ENCODE measurements at regions not wholly inside any gene's neighbourhood (a gene's known extent, or its start where the extent isn't known, plus 50 kb on each side); places are given as distances from the start of the nearest gene placed in this dataset.

GRCh38 chr11:106193956-106194355 lies 116.5 kb downstream of the AASDHPPT start:
- ChIA-PET POLR2A (no interaction called here), RAD21 (ENCODE audit: low non-redundant PET in 1 of 2, low total read pairs in 2 of 2, uncharacterized antibody in 2 of 2, unreplicated experiment in 2 of 2) (no interaction called here), CTCF (no interaction called here)
- no TSS peak for BruUV-seq (replicated peaks)
- Histone ChIP-seq H3K79me2 (ENCODE audit: insufficient read depth, low read length) (no peaks in the 10 kb centered on the region), H3K27me3 (ENCODE audit: insufficient read depth, low read length) (no peaks in the 10 kb centered on the region), H3K9me3 (ENCODE audit: control insufficient read depth in 1 of 2, insufficient read depth in 1 of 2, low read depth in 1 of 2, low read length in 2 of 2) (peaks cover 0 to 2% of the 10 kb centered on the region in 2 experiments; a peak in 1 of 4 replicates), H3K36me3 (ENCODE audit: control insufficient read depth in 1 of 2, insufficient read depth in 2 of 2, low read length in 2 of 2) (no peaks in the 10 kb centered on the region), H4K20me1 (ENCODE audit: insufficient read depth) (no peaks in the 10 kb centered on the region), H3K9ac (ENCODE audit: low read length) (no peak overlapping the region), H3K9me2 (ENCODE audit: insufficient read depth) (no peaks in the 10 kb centered on the region), H3K27ac (ENCODE audit: low read depth, low read length) (no peak overlapping the region), H3K4me1 (ENCODE audit: control insufficient read depth in 1 of 2, insufficient read depth in 2 of 2, low read length in 2 of 2) (peaks cover 0 to 8% of the 10 kb centered on the region in 2 experiments; a peak in 2 of 4 replicates), H2AFZ (ENCODE audit: low read depth, low read length, poor library complexity, severe bottlenecking) (no peak overlapping the region), H3K4me3 (replicated peaks in 1 of 2; ENCODE audit: low read depth in 1 of 2, low read length in 2 of 2) (no peak overlapping the region), H3K4me2 (ENCODE audit: low read length) (no peak overlapping the region)
- TF ChIP-seq SIN3A (IDR thresholded peaks at IDR 0.05; ENCODE audit: low read depth) (no peak), EGR1 (IDR thresholded peaks at IDR 0.05; ENCODE audit: low read depth) (no peak), POLR2AphosphoS5 (IDR thresholded peaks at IDR 0.05; ENCODE audit: low read depth, low read length) (no peak), CTCF (IDR thresholded peaks at IDR 0.05 in 2 of 3, conservative IDR thresholded peaks at IDR 0.05 in 1 of 3; ENCODE audit: borderline replicate concordance in 1 of 3, insufficient read depth in 1 of 3, low read depth in 2 of 3, low read length in 2 of 3) (no peak), EZH2 (IDR thresholded peaks at IDR 0.05) (no peak), EZH2phosphoT487 (IDR thresholded peaks at IDR 0.05; ENCODE audit: borderline replicate concordance) (no peak), FOSL1 (IDR thresholded peaks at IDR 0.05; ENCODE audit: low read depth) (no peak), ATF3 (IDR thresholded peaks at IDR 0.05) (no peak), CEBPB (IDR thresholded peaks at IDR 0.05; ENCODE audit: low read depth) (no peak), RAD21 (IDR thresholded peaks at IDR 0.05; ENCODE audit: low read depth) (no peak), ELF1 (IDR thresholded peaks at IDR 0.05; ENCODE audit: borderline replicate concordance, low read depth) (no peak), CBX3 (IDR thresholded peaks at IDR 0.05; ENCODE audit: low read depth) (no peak), ZBTB33 (IDR thresholded peaks at IDR 0.05; ENCODE audit: extremely low read depth, insufficient replicate concordance, low read length) (no peak), JUND (IDR thresholded peaks at IDR 0.05) (no peak), ZNF274 (IDR thresholded peaks at IDR 0.05; ENCODE audit: low read depth, low read length) (no peak), POLR2A (IDR thresholded peaks at IDR 0.05; ENCODE audit: borderline replicate concordance, extremely low read depth, insufficient read depth, insufficient read length) (no peak), MAX (IDR thresholded peaks at IDR 0.05) (no peak), SP1 (IDR thresholded peaks at IDR 0.05; ENCODE audit: low read depth) (no peak), REST (IDR thresholded peaks at IDR 0.05; ENCODE audit: low read depth) (no peak)
- DNase-seq (ENCODE audit: low read depth, low spot score) (no peak), ATAC-seq (no peak)
- intact Hi-C loops (cut with micrococcal nuclease), result no loop called here
